ENCODE measurements at regions not wholly inside any gene's neighbourhood (a gene's known extent, or its start where the extent isn't known, plus 50 kb on each side); places are given as distances from the start of the nearest gene placed in this dataset.
"Not testable (repeated sequence)": the region's sequence is repeated elsewhere in the genome, so short reads cannot be mapped to it uniquely, and the experiment has no call there.

GRCh38 chr2:203621981-203622515 lies 84.4 kb upstream of the CD28 start:
- Mint-ChIP-seq H3K27ac (no peak overlapping the region), H3K4me1 (no peaks in the 10 kb centered on the region), H3K36me3 (no peaks in the 10 kb centered on the region), H3K27me3 (peaks cover 33% of the 10 kb centered on the region), H3K4me3 (no peak overlapping the region), H3K9me3 (peaks cover 8% of the 10 kb centered on the region)
- ATAC-seq, result no peak

DNA sequence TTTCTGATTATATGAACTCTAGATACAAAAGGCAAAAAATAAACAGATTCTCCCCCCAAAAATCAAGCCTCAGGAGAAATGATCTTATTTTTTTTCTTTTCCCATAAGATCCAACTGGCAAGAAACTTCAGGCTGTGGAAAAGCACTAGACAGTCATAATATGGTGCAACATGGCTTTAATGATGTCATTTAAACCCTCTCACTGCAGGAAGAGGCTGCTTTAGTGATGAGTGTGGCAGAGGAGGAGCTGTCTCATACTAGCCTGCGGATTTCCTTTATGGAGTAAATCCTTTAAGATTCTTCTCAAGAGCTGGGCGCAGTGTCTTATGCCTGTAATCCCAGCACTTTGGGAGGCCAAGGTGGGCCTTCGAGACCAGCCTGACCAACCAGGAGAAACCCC lies 83.3 kb upstream of the CD28 start:
- Mint-ChIP-seq H3K4me3 (no peak overlapping the region), H3K27me3 (peaks cover 24% of the 10 kb centered on the region), H3K4me1 (no peaks in the 10 kb centered on the region), H3K36me3 (no peaks in the 10 kb centered on the region), H3K9me3 (peaks cover 8% of the 10 kb centered on the region), H3K27ac (no peak overlapping the region)
- ATAC-seq, result no peak

DNA sequence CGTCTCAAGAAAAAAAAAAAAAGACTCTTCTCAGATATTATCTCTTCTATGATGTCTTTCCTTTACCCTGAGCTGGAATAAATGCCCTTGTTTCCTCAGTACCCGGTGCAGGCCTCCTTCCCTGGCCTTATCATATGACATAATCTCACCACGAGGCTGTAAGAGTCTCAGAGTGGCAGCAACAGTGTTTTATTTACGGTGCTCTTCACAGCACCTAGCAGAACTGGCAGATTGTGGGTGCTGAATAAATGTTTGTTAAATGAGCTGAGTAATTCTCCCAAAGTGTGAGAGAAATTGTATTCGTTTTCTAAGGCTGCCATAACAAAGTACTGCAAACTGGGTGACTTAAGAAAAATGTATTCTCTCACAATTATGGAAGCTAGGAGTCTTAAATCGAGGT lies 82.8 kb upstream of the CD28 start:
- H3K9me3 Mint-ChIP-seq, result peaks cover 8% of the 10 kb centered on the region
- H3K27me3 Mint-ChIP-seq, result peaks cover 23% of the 10 kb centered on the region
- H3K27ac Mint-ChIP-seq, result no peak overlapping the region
- no peaks in the 10 kb centered on the region for H3K36me3 Mint-ChIP-seq
- no peaks in the 10 kb centered on the region for H3K4me1 Mint-ChIP-seq
- no peak for ATAC-seq
- no peak overlapping the region for H3K4me3 Mint-ChIP-seq

DNA sequence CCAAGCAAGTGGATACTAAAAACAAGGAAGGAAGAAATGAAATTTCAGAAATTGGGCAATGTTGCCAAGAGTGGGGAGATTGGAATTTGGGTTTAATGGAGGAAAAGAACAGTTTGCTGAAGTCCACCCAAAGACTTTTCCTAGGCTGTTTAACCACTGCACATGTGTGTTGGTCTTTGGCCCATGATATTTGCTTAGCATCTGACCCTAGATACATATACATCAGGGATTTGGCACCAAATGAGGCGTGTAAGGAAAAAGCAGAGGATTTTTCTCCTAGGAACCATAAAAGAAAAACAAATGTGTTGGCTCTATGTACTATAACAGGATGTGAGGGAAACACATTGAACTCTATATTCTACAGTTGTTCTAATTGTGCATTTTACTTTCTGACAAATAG lies 80.7 kb upstream of the CD28 start:
- Mint-ChIP-seq H3K9me3 (peaks cover 3% of the 10 kb centered on the region), H3K27ac (no peak overlapping the region), H3K4me3 (no peak overlapping the region), H3K36me3 (no peaks in the 10 kb centered on the region), H3K27me3 (peaks cover 15% of the 10 kb centered on the region), H3K4me1 (no peaks in the 10 kb centered on the region)
- ATAC-seq, result no peak

DNA sequence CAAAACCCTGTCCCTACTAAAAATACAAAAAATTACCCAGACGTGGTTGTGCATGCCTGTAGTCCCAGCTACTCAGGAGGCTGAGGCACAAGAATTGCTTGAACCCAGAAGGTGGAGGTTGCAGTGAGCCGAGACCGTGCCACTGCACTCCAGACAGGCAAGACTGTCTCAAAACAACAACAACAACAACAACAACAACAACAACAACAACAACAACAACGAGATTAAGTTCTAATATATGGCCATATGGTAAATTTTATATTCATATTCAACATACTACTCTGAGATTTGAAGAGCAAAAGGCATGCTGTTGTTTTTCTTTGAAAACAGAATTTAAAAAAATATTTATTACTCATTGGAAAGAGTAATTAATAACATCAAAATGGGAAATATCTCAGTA lies 80.2 kb upstream of the CD28 start:
- not testable (repeated sequence) for H3K27ac Mint-ChIP-seq, H3K4me1 Mint-ChIP-seq, H3K36me3 Mint-ChIP-seq, ATAC-seq, H3K9me3 Mint-ChIP-seq, H3K4me3 Mint-ChIP-seq
- peaks cover 15% of the 10 kb centered on the region for H3K27me3 Mint-ChIP-seq

DNA sequence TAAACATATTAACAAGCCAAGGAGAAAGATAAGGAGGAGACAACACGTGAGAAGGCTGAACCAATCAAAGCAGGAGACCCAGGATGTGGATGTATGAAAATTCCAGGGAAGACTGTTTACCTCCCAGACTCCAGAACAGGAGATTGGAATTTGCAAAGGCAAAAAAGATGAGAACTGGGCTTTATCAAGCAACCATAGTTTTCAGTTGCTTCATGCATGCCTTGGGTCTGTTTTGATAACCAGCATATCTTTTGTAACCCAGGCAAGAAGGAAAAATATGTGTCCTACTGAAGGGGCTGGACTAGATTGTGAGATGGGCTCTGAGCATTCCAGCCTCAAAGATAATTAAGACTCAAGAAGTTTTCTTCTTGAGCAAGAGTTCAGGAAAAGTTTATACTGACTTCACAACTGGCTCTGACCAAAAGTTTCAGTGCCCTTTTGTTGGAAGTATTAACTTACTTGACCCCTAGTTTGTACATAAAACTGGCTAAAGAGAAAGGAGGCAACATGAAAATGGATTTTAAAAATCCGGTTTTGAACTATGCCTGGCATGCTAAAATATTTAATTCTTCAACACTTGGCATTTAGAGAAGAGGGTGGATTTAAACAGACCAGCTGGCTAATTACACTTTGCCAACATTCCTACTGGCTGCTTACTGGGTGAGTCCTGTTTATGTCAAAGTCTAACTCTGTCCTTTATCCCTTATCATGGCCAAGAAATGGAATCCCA lies 79.3 kb upstream of the CD28 start:
- Mint-ChIP-seq H3K4me3 (no peak overlapping the region), H3K9me3 (no peaks in the 10 kb centered on the region), H3K27ac (no peak overlapping the region), H3K27me3 (peaks cover 7% of the 10 kb centered on the region), H3K36me3 (no peaks in the 10 kb centered on the region), H3K4me1 (no peaks in the 10 kb centered on the region)
- ATAC-seq, result no peak

- no peak for ATAC-seq
- no peaks in the 10 kb centered on the region for H3K36me3 Mint-ChIP-seq
- no peaks in the 10 kb centered on the region for H3K9me3 Mint-ChIP-seq
- peaks cover 6% of the 10 kb centered on the region for H3K27me3 Mint-ChIP-seq
- H3K4me3 Mint-ChIP-seq, result no peak overlapping the region
- no peaks in the 10 kb centered on the region for H3K4me1 Mint-ChIP-seq
- no peak overlapping the region for H3K27ac Mint-ChIP-seq
Observed at GRCh38 chr2:203629699-203630098, 76.7 kb upstream of the CD28 start.

GRCh38 chr2:203631068-203631757 lies 75.2 kb upstream of the CD28 start:
- H3K27me3 Mint-ChIP-seq, result no peaks in the 10 kb centered on the region
- H3K9me3 Mint-ChIP-seq, result no peaks in the 10 kb centered on the region
- ATAC-seq, result no peak
- H3K4me1 Mint-ChIP-seq, result no peaks in the 10 kb centered on the region
- H3K27ac Mint-ChIP-seq, result no peak overlapping the region
- H3K4me3 Mint-ChIP-seq, result no peak overlapping the region
- no peaks in the 10 kb centered on the region for H3K36me3 Mint-ChIP-seq

- no peaks in the 10 kb centered on the region for H3K4me1 Mint-ChIP-seq
- peaks cover 11% of the 10 kb centered on the region for H3K27me3 Mint-ChIP-seq
- H3K9me3 Mint-ChIP-seq, result no peaks in the 10 kb centered on the region
- no peak overlapping the region for H3K4me3 Mint-ChIP-seq
- no peaks in the 10 kb centered on the region for H3K36me3 Mint-ChIP-seq
- ATAC-seq, result no peak
- H3K27ac Mint-ChIP-seq, result no peak overlapping the region
Observed at GRCh38 chr2:203636588-203637470, 69.6 kb upstream of the CD28 start.

GRCh38 chr2:203637471-203638167 lies 68.8 kb upstream of the CD28 start:
- Mint-ChIP-seq H3K27me3 (peaks cover 13% of the 10 kb centered on the region), H3K27ac (no peak overlapping the region), H3K4me3 (no peak overlapping the region), H3K9me3 (no peaks in the 10 kb centered on the region), H3K36me3 (no peaks in the 10 kb centered on the region), H3K4me1 (no peaks in the 10 kb centered on the region)
- no peak for ATAC-seq

GRCh38 chr2:203641865-203642264 lies 64.6 kb upstream of the CD28 start:
- H3K9me3 Mint-ChIP-seq, H3K4me1 Mint-ChIP-seq, ATAC-seq, H3K36me3 Mint-ChIP-seq, H3K4me3 Mint-ChIP-seq, H3K27ac Mint-ChIP-seq: not testable (repeated sequence)
- peaks cover 13% of the 10 kb centered on the region for H3K27me3 Mint-ChIP-seq

DNA sequence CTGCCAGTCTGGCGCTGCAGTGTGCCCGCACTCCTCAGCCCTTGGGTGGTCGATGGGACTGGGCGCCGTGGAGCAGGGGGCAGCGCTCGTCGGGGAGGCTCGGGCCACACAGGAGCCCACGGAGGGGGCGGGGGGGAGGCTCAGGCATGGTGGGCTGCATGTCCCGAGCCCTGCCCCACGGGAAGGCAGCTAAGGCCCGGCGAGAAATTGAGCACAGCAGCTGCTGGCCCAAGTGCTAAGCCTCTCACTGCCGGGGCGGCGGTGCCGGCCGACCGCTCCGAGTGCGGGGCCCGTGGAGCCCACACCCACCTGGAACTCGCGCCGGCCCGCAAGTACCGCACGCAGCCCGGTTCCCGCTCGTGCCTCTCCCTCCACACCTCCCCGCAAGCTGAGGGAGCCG lies 63.6 kb upstream of the CD28 start:
- H3K27me3 Mint-ChIP-seq, result peaks cover 13% of the 10 kb centered on the region
- not testable (repeated sequence) for H3K9me3 Mint-ChIP-seq, H3K36me3 Mint-ChIP-seq, H3K4me3 Mint-ChIP-seq, H3K27ac Mint-ChIP-seq, H3K4me1 Mint-ChIP-seq, ATAC-seq

GRCh38 chr2:203645831-203646230 lies 60.6 kb upstream of the CD28 start:
- Mint-ChIP-seq H3K4me3 (no peak overlapping the region), H3K36me3 (no peaks in the 10 kb centered on the region), H3K27ac (no peak overlapping the region), H3K9me3 (peaks cover 4% of the 10 kb centered on the region), H3K4me1 (no peaks in the 10 kb centered on the region), H3K27me3 (peaks cover 25% of the 10 kb centered on the region)
- ATAC-seq, result no peak

GRCh38 chr2:203646266-203646864 lies 60.1 kb upstream of the CD28 start:
- peaks cover 21% of the 10 kb centered on the region for H3K27me3 Mint-ChIP-seq
- no peaks in the 10 kb centered on the region for H3K36me3 Mint-ChIP-seq
- no peak overlapping the region for H3K4me3 Mint-ChIP-seq
- H3K27ac Mint-ChIP-seq, result no peak overlapping the region
- H3K4me1 Mint-ChIP-seq, result no peaks in the 10 kb centered on the region
- peak; percentile 47 for ATAC-seq
- H3K9me3 Mint-ChIP-seq, result peaks cover 4% of the 10 kb centered on the region
